ENCODE measurements at regions not wholly inside any gene's neighbourhood (a gene's known extent, or its start where the extent isn't known, plus 50 kb on each side); places are given as distances from the start of the nearest gene placed in this dataset.

DNA sequence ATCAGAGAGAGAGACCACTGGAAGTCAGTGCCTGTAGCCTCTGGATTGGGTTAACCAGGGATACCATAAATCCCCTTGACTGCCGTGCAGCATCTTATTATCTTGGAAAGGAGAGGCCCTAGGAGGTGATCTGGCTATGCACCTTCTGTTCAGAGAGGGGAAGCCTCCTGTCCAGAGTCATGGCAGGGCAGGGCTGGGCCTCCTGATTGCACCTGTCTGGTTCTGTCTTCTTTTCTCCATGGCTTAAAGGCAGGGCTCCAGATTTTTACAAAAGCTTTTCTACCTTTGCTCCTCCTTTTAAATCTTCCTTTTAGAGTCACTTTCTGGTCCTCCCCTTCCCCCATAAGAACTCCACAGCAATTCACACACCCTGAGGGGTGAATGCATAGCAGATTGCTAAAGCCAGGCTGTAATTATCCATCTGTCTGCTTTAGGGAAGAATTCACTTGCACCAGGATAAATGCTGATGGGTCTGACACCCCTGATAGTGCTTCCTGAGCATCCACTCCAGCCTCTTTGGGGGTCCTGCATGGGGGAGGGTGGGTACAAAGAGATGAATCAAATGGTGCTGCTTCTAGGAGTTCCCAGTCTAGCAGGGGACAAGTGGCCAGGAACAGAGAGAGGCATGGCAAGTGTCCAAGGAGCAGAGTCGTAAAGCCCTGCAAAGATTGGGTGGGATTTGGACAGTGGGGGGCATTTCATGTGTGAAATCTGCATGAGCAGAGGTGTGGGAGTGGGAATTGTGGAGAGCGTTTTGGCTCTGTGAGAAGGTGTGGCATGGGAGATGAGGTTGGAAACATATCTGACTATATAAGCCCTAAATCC lies 141.3 kb upstream of the ALDH1B1 start:
- DNase-seq (ENCODE audit: low read depth), result no peak
- H3K4me3 ChIP-seq (ENCODE audit: low read length), result no peak overlapping the region
- TF ChIP-seq CTCF (conservative IDR thresholded peaks at IDR 0.05; ENCODE audit: low read length), result no peak

DNA sequence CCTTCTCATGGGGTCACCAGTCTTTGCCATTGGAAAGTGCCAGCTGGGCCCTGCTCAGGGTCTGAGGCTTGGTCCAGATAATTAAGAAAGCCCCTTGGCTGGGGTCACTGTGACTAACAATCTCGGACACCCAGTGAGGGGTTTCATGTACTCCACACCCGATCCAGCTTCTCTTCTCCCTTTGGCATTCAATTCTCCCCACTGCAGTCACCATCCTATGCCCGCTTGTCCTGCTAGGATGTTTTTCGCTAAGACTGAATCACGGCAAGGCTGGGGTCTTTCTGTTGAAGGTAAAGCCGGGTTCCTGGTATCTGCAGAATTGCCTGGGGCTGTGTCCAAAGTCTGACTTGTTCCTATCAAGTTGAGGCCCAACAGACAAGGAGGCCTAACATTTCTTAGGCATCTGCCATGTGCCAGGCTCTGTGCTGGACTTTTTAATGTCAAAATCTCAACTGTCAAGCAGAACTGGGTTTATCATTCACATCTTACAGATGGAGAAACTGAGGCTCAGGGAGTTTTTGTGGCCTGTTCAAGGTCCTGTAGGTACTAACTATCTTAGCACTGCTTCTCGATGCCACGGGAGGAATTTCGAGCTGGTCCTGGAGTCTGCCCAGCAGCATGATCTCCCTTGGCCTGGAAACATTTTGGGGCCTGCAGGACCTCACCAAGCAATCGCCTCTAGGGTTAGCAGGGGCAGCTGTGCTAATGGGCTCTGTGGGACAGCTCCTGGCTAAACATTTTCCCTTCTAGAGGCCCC lies 142.0 kb upstream of the ALDH1B1 start:
- no peak overlapping the region for H3K4me3 ChIP-seq (ENCODE audit: low read length)
- no peak for DNase-seq (ENCODE audit: low read depth)
- TF ChIP-seq CTCF (conservative IDR thresholded peaks at IDR 0.05; ENCODE audit: low read length), result no peak

DNA sequence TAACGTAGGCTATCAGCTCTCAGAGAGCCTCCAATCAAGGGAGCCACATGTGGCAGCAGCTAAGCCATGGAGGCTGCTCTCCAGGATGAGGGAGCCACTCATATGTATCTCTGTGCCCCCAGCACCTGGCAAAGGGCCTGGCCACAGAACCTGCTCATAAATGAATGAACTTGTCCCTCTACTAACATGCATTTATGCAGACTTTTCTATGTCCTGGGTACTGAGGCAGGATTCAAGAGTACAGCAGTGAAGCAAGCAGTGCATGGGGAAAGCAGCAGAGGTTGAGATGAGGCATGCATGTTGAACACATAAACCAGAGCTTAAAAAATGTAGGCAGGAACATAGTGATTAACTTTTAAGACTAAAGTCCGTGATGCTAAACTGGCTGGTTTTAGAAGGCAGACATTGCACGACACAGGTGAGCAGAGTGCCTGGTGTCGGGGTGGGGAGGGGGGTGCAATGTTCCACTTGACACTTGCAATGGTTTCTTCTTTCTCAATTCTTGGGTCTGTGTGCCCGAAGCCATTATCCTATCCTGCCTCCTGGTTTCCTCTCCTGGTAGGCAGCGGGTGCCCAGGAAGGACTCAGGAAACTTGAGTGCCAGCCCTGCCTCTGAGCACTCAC lies 142.8 kb upstream of the ALDH1B1 start:
- no peak overlapping the region for H3K4me3 ChIP-seq (ENCODE audit: low read length)
- DNase-seq (ENCODE audit: low read depth), result no peak
- TF ChIP-seq CTCF (conservative IDR thresholded peaks at IDR 0.05; ENCODE audit: low read length), result no peak

GRCh38 chr9:38249049-38249448 lies 143.5 kb upstream of the ALDH1B1 start:
- no peak overlapping the region for H3K4me3 ChIP-seq (ENCODE audit: low read length)
- DNase-seq (ENCODE audit: low read depth), result no peak
- no peak for TF ChIP-seq CTCF (conservative IDR thresholded peaks at IDR 0.05; ENCODE audit: low read length)

DNA sequence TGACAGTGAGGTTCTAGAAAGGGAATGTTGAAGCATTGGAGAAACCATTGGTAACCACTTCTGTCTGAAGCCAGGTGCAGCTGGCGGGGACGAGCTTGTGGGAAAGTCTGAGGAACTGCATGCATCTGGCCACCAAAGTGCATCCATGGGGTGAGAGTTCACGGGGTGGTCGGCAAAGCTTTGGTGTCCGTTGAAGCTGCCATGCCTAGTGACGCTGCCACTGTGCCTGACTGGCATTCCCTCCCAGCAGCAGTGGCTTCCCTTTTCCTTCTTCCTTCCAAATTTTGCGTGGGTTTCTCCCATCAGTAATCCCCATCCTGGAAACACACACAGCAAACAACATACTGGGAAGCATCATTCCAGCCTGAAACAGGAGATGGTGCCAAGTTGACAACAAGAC lies 145.7 kb upstream of the ALDH1B1 start:
- no peak for TF ChIP-seq CTCF (conservative IDR thresholded peaks at IDR 0.05; ENCODE audit: low read length)
- no peak overlapping the region for H3K4me3 ChIP-seq (ENCODE audit: low read length)
- no peak for DNase-seq (ENCODE audit: low read depth)

DNA sequence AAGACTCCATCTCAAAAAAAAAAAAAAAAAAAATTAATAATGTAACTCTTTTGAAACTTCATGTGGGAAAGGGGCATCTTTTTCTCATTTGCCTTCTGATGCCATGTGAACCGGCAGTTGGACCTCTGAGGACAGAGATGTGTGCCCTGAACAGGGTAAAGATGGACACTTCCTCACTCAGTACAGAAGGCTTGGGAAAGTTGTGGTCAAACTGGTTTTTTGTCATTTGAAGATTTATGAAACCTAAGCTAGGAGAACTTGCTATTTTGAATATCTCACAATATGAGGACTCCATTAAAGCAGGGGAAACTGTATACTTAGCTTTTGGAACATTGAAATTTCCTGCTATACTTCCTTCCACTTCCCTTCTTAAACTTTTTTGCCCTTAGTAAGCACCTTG lies 147.5 kb upstream of the ALDH1B1 start:
- DNase-seq (ENCODE audit: low read depth), result no peak
- H3K4me3 ChIP-seq (ENCODE audit: low read length), result no peak overlapping the region
- TF ChIP-seq CTCF (conservative IDR thresholded peaks at IDR 0.05; ENCODE audit: low read length), result no peak

Measured in AG10803 (cell line).